Limb (tissue), 2 donors: ENCODE measurements at regions not wholly inside any gene's neighbourhood (a gene's known extent, or its start where the extent isn't known, plus 50 kb on each side); places are given as distances from the start of the nearest gene placed in this dataset.

Source experiments
- DNase-seq, 2 donors: peaks; one replicate each; pipeline ENCODE4 v3.0.0-alpha.2; 2016; ENCODE audit errors: extremely low spot score in 2 of 2

GRCh38 chr21:21605521-21605920, 607.3 kb downstream of the NCAM2 start:
- peak in 1 of 2 donors; percentile 61 for DNase-seq

DNA sequence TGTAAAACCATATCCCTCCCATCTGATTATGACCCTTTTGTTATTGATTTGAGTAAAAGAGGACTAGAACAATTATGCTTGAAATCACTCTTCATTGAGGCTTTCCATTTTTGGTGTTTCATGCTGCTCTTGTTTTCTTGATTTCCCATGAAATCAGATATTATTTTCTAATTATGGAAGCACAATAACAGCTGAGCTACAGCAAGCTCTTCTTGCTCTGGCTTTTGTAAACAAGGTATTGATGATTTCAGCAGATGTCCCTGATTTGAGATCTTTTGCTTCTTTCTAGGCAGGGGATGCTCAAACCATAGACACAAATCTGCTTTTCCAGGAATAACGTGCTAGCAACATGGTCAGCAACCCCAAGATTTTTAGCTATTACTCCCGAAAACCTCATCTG, 607.8 kb downstream of the NCAM2 start:
- peak in 1 of 2 donors; percentile 4 for DNase-seq

DNA sequence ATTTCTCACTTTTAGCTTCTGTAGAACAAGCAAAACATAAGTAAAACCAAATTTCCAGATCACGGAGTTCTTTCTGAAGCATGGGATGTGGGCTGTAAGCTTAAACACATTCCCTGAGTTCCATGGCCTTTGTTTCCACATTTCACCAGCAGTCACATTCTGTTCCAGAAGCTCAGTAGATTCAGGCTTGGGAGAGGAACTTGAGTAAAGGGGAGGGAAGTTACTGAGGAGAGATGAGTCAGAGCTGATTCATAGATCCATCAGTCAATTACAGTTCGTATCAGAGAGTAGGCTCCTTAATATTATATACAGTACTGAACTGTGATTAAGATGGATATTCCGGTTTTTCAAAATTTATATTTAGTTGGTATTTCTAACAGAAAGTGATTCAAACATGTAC, 614.3 kb downstream of the NCAM2 start:
- DNase-seq = no peak

- no peak for DNase-seq
Observed at GRCh38 chr21:21614966-21615365, 616.8 kb downstream of the NCAM2 start.

- DNase-seq = no peak
Observed at GRCh38 chr21:21622460-21623234, 624.4 kb downstream of the NCAM2 start.

DNA sequence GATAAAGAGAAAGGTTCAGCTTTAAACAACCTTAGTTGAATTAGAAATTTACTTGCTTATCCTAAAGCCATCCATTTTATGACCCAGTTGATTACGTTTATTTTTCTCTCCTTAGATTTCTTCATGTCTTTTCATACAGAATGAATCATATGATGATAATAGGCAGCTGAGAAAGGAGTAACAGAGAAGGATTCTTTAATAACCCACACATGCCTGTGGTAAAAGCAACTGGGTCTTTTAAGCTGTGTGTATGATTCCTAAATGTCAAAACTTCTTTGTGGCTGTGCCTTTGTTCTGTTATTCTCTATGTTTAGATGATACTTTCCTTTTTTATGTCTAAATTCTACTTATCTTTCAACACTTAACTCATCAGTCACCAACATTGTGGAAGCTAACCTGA, 626.5 kb downstream of the NCAM2 start:
- DNase-seq = no peak

DNA sequence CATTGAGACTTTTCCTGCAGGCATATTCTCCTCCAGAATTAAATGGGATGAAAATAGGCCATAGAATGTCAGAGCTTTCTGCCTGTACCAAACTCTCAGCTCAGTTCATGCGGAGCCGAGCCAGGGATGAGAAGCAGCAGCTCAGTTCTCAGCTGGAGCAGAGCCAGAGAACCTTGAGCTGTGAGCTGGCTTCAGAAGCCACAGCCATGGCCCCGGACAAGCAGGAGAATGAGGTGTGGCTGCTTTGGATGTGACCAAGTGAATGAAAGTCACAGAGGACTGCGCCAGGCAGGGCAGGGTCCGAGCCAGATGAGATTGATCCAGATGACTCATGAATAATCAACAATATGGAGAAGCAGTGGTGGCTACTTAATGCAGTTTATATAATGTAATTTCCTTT, 633.8 kb downstream of the NCAM2 start:
- DNase-seq = no peak

GRCh38 chr21:21632926-21633325, 634.7 kb downstream of the NCAM2 start:
- DNase-seq = no peak

DNA sequence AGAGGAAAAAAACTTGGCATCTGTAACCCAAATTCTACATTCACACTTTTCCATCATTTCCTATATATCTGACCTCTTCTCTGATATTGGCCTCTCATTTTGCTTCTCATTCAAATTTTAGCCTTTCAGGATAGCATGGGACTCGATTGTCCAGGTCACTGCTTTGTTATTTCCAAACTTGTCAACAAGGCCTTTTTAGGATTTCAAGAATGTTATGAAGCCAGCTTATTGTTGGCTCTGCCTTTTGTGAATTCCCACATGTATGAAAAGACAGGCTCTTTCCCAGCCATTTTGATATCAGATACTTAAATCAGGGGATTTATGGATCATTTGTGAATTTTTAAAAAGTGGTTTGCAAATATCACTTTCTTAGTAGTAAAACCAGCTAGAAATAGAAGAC, 663.5 kb downstream of the NCAM2 start:
- DNase-seq = no peak

GRCh38 chr21:21662776-21663175, 664.6 kb downstream of the NCAM2 start:
- peak in 1 of 2 donors; percentile 15 for DNase-seq

DNA sequence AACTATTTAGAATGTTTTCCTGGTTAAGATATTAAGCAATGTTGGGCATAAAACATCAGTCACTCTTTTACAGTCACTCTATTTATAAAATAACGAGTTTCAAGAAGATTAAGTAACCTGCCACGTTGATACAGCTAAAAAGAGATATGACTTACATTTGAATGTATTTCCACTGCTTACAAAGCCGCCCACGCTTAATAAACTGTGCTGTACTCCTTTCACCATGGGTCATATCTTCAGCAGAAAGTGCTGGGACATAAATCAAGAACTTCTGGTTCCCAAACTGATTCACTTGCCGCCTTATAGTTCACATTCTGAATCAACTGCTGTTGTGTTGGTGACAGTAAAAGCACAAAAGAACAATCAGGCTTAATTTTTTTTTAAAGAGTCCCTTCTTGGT, 666.7 kb downstream of the NCAM2 start:
- no peak for DNase-seq

- no peak for DNase-seq
Observed at GRCh38 chr21:21666689-21667088, 668.5 kb downstream of the NCAM2 start.

GRCh38 chr21:21668198-21668597, 670.0 kb downstream of the NCAM2 start:
- no peak for DNase-seq

- DNase-seq = no peak
Observed at GRCh38 chr21:21673959-21674358, 675.8 kb downstream of the NCAM2 start.

GRCh38 chr21:21675601-21676000, 677.4 kb downstream of the NCAM2 start:
- DNase-seq = no peak

DNA sequence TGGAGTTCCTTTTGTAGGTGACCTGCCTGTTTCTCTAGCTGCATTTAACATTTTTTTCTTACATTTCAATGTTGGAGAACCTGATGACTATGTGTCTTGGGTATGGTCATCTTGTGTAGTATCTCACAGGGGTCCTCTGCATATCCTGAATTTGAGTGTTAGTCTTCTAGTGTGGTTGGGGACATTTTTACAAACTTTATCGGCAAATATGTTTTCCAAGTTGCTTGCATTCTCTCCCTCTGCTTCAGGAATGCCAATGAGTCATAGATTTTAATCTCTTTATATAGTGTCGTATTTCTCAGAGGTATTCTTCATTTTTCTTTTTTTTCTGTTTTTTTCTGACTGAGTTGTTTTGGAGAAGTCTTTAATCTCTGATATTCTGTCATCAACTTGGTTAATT, 684.0 kb downstream of the NCAM2 start:
- no peak for DNase-seq

DNA sequence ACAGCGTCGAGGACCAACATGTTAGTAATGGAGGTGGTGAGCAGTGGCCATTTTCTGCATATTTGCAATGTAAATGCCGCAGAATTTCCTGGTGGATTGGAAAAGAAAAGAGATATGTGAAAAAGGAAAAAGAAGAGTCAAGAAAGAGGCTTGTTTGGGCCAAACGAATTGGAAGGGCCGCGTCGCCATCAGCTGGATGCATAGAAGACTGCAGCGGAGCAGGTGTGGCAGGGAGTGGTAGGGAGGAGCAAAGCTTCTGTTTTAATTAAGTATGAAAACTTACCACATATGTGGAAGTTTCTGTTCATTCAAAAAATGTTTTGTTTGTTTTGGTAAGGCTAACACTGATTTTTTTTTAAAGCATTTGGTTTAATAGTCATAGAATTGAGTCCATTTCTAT, 690.7 kb downstream of the NCAM2 start:
- DNase-seq = no peak

DNA sequence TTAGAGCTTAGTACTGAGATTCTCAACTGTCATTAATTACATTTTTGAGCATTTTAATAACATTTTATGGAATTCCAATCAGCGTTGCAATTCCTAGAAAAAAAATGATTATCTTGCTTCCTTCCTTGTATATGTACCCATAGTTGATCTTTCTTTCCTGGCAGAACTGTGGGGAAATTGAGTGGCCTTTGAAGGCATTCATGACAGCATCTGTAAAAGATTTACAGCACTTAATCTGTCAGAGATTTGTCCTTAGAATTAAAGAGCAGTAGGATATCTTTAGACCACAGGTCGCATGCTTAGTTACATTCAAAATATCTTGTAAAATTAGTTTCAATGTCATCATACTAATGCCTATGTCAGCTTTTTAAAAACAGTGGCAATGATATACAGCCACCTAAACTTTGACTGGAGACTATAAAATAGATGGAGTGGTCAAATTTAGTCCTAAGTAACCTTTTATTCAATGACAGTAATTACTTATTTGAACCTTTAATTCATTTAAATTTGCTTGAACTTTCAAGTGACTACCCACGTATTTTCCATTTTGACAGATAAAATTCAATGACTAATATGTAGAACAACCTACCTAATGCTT, 692.0 kb downstream of the NCAM2 start:
- no peak for DNase-seq

DNA sequence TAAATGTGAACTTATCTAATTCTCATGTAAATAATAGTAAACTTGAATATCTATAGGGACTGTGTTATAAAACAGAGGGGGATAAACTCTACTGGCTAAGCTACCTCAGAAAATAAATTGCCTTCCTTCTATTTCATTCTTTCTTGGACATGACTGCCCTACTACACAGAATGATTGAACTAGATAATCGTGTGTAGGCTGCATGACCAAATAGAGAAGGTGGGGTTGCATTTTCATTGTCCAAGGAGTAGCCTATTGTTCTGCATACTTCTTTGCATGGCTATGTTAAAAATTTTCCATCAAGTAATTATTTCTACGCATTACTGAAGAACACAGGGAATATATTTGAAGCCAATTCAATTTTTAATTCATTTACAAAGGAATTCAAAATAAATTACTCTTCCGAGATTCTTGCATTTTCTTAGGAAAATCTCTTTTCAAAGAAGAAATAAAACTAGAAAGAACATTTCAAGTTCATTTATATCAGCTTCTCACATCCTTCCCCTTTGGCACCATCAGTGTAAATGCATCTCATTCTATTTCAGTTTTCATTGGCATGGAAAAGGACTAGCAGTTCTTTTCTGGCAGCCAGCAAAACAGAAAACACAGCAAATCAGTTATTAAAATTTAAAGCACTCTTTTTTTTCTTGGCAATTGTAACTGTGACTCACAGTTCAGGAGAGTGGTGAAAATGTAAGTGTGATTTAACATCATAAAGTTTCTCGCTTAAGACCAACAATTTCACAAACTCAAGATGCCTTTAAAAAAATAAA, 714.7 kb downstream of the NCAM2 start:
- peak in 1 of 2 donors; percentile 40 for DNase-seq

DNA sequence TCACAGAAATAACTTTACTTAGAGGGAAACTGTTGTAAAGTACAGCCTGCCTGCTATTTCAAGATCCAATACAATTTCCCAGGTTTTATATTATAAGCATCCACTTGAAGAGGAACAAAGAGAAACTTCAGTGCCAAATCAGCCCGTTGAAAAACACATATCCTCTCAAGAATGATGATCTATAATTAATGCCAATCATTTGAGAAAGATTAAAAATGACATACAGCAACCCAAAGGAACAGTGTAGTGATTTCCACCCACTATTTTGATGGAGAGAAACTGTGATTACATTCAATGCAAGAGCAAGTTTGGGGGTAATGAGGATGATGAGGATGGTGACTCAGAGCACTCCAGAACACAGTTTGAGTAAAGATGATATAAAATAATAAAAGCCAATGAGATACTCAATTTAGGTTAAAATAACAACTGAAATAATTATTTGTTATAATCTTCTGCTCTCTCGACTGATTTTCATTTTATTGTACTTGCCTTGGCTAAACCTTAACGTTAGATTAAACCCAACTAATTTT, 715.5 kb downstream of the NCAM2 start:
- no peak for DNase-seq

DNA sequence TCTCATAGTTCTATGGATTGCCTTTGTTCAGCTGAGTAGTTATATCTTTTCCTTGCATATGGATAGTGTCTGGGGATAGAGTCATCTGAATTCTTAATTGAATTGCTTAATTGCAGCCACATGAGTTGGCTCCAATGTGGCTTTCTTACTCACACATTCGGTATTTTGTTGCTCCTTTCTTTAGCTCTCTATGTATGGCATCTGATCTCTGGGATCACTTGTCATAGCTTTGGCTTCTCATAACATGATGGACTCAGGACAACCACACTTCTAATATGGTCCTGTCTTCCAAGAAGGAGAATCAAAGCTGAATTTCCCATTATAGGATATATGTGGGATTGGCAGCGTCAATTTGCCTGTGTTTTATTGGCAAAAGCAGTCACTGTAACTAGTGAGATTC, 716.2 kb downstream of the NCAM2 start:
- no peak for DNase-seq

- no peak for DNase-seq
Observed at GRCh38 chr21:21715266-21715969, 717.2 kb downstream of the NCAM2 start.
